HL-60/S4 treated with retinoic acid at 250 ng/mL for 4 days and 3 days (cell line): ENCODE measurements at regions not wholly inside any gene's neighbourhood (a gene's known extent, or its start where the extent isn't known, plus 50 kb on each side); places are given as distances from the start of the nearest gene placed in this dataset.

Experiments
- in situ Hi-C: fragments of 300-500 bp; cut with MboI; formaldehyde crosslinking; loops from 2 replicates; pipeline ENCODE4 v1.7.0; 2022; ENCODE audit warnings: low sequenced_read_pairs

- in situ Hi-C loops = loop anchor here (25.0 kb wide), 1 partner anchor 452 kb away; the partner anchor contains the start of genes MISP3 and PALM3
Measured at GRCh38 chr19:13610039-13610691, 103.9 kb upstream of the CACNA1A start.

GRCh38 chr19:13606156-13606555 lies 99.9 kb upstream of the CACNA1A start:
- in situ Hi-C loops = loop anchor here (25.0 kb wide), 1 partner anchor 456 kb away; the partner anchor contains the start of genes MISP3 and PALM3

- in situ Hi-C loops = loop anchor here (25.0 kb wide), 1 partner anchor 457 kb away; the partner anchor contains the start of genes MISP3 and PALM3
Measured at GRCh38 chr19:13604902-13605586, 98.8 kb upstream of the CACNA1A start.

DNA sequence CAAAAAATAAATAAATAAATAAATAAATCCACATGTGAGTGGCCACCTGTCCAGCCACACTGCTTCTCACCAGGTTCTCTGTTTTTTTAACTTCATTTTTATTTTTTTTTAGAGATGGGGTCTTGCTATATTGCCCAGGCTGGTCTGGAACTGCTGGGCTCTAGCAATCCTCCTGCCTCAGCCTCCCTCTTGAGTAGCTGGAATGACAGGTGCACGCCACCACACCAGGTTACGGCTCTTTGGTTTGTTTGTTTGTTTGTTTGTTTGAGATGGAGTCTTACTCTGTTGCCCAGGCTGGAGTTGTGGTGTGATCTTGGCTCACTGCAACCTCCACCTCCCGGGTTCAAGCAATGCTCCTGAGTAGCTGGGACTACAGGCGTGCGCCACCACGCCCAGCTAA lies 94.5 kb upstream of the CACNA1A start:
- in situ Hi-C loops = loop anchor here (25.0 kb wide), 1 partner anchor 461 kb away; the partner anchor contains the start of genes MISP3 and PALM3

GRCh38 chr19:13600091-13600490 lies 93.8 kb upstream of the CACNA1A start:
- in situ Hi-C loops = loop anchor here (25.0 kb wide), 1 partner anchor 462 kb away; the partner anchor contains the start of genes MISP3 and PALM3

GRCh38 chr19:13599681-13600080 lies 93.4 kb upstream of the CACNA1A start:
- in situ Hi-C loops = loop anchor here (10.0 to 25.0 kb wide), 3 partner anchors 265 to 463 kb away; partner anchors contain the start of genes MISP3 and PALM3

- in situ Hi-C loops = loop anchor here (10.0 to 25.0 kb wide), 2 partner anchors 267 to 311 kb away; no protein-coding TSS in a partner anchor
Measured at GRCh38 chr19:13598098-13598497, 91.8 kb upstream of the CACNA1A start.

- in situ Hi-C loops = loop anchor here (10.0 to 25.0 kb wide), 2 partner anchors 267 to 310 kb away; no protein-coding TSS in a partner anchor
Measured at GRCh38 chr19:13597640-13598039, 91.4 kb upstream of the CACNA1A start.

GRCh38 chr19:13588957-13589833 lies 82.9 kb upstream of the CACNA1A start:
- in situ Hi-C loops = loop anchor here (25.0 kb wide), 1 partner anchor 302 kb away; no protein-coding TSS in a partner anchor

GRCh38 chr19:13585512-13585911 lies 79.2 kb upstream of the CACNA1A start:
- in situ Hi-C loops = loop anchor here (25.0 kb wide), 1 partner anchor 298 kb away; no protein-coding TSS in a partner anchor

- in situ Hi-C loops = loop anchor here (25.0 kb wide), 1 partner anchor 296 kb away; no protein-coding TSS in a partner anchor
Measured at GRCh38 chr19:13583753-13584152, 77.5 kb upstream of the CACNA1A start.

GRCh38 chr19:13583114-13583513 lies 76.8 kb upstream of the CACNA1A start:
- in situ Hi-C loops = loop anchor here (25.0 kb wide), 1 partner anchor 296 kb away; no protein-coding TSS in a partner anchor

GRCh38 chr19:13581576-13581975 lies 75.3 kb upstream of the CACNA1A start:
- in situ Hi-C loops = loop anchor here (25.0 kb wide), 1 partner anchor 294 kb away; no protein-coding TSS in a partner anchor

DNA sequence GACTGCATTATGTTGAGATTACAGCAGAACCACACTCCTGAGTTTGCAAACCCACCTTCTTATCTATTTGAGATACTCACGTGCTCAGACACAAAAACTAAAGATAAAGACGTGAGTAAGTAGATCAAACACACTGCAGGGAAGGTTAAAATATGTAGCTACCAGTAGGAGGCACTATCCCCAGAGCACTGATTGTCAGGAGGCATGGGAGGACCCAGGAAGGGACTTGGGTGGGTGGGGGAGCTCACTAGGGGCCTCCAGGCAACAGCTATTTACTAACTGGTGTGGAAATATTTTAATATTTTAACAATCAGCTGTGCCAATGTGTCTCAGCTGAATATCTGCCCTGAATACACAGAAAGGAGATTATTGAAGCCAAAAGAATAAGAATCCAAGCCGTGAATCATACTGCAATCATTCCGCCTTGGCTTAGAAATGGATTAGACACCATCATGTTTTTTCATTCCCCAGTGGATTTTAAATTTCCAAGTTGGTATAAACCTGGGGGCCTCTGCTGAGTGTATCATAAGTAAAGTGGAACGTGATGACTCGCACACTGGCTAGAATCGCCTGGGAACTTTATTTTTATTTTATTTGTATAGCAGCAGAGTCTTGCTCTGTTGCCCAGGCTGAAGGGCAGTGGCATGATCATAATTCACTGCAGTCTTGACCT lies 73.2 kb upstream of the CACNA1A start:
- in situ Hi-C loops = loop anchor here (25.0 kb wide), 1 partner anchor 292 kb away; no protein-coding TSS in a partner anchor

DNA sequence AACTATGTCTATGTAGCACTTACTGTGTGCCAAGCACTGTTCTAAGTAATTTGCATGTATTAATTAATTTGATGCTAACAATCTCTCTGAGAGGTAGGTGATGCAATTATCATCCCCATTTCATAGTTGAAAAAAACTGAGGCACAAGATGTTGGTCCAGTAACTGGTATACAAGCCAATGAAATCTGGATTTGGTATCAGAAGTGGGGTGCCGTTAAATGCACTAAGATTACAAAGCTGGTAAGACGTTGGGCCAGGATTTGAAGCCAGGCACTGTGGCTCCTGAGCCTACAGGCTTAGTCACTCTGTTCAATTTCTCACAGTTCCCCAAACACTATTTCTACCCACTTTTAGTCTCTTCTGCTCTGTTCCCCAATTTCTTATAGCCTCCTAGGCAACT lies 70.4 kb upstream of the CACNA1A start:
- in situ Hi-C loops = loop anchor here (25.0 kb wide), 1 partner anchor 289 kb away; no protein-coding TSS in a partner anchor

GRCh38 chr19:13574933-13575332 lies 68.7 kb upstream of the CACNA1A start:
- in situ Hi-C loops = loop anchor here (25.0 kb wide), 1 partner anchor 288 kb away; no protein-coding TSS in a partner anchor

DNA sequence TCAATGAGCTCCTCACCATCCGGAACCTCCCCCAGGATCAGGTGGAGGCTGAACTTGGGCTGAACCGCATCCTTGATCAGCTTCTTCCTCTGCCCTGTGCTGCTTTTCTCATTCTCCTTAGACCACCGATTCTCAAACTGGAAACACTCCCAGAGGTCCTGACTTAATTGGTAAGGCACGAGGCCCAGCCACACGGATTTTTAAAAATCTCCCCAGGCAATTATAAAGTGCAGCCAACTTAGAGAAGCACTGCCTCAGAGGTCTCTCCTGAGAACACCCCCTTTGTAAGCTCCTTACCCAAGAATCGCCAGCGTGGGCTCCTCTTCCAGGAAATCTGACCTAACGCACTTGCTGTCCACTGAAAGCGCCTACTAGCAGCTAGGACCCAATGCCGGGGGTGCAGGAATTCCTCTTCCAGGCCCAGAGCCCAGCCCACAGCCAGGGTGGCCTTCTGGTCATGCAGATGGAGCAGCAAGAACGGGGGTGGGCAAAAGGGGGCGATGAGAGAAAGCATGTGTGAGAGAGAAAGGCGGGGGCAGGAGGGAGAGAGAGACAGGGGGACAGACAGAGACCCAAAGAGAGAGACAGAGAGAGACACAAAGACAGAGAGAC lies 66.9 kb upstream of the CACNA1A start:
- in situ Hi-C loops = no loop called here

GRCh38 chr19:13561461-13561860 lies 55.2 kb upstream of the CACNA1A start:
- in situ Hi-C loops = no loop called here

- in situ Hi-C loops = no loop called here
Measured at GRCh38 chr19:13557756-13558398, 51.6 kb upstream of the CACNA1A start.
